Islet of Langerhans (tissue), 1 donor: ENCODE measurements at regions not wholly inside any gene's neighbourhood (a gene's known extent, or its start where the extent isn't known, plus 50 kb on each side); places are given as distances from the start of the nearest gene placed in this dataset.
"Not testable (repeated sequence)": the region's sequence is repeated elsewhere in the genome, so short reads cannot be mapped to it uniquely, and the experiment has no call there.

Experiments used
- FAIRE-seq: peaks from one replicate; lab custom pipeline; 2011; peaks lifted over from hg19 to GRCh38; lab: Jason Lieb, UNC

GRCh38 chrY:11769937-11770336, 931.1 kb upstream of the USP9Y start:
- no peak for FAIRE-seq

- FAIRE-seq = peak; percentile 21
Observed at GRCh38 chrY:11779743-11780142, 921.3 kb upstream of the USP9Y start.

DNA sequence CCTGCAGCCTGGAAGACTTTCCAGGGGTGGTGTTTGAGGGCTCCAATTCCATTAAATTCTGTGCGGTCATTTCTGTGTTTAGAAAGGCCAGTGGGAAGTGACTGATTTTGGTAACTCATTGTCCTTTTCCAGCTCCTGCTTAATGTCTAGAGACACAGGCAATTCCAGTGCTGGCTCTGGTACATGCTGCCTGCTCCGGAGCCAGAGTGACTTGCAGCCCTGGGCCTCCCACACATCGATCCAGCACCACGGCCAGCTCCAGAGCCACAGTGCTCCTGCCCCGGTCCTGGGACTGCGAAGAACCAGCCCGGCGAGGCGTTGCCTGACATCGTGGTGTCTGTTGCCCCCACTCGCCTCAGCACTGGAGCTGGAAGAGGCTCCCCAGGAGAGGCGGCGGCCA, 912.0 kb upstream of the USP9Y start:
- not testable (repeated sequence) for FAIRE-seq

DNA sequence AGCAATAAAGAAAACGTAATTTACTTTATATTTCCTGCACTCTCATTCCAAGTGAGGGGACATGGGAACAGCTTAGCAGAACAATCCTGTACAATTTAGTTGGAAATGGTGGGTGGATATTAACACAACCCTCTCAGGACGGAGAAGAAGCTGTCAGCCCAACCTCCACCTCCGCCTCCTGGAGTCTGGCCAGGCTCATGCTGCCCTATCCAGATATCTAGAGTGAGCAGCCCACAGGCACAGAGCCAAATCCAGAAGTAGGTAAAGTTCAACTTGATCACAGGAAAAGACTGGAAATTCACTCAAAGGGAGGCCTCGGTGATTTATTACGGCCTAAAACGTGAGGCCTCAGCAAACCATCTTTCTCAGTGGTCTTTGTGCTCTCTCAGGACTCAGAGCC, 877.3 kb upstream of the USP9Y start:
- FAIRE-seq = not testable (repeated sequence)

DNA sequence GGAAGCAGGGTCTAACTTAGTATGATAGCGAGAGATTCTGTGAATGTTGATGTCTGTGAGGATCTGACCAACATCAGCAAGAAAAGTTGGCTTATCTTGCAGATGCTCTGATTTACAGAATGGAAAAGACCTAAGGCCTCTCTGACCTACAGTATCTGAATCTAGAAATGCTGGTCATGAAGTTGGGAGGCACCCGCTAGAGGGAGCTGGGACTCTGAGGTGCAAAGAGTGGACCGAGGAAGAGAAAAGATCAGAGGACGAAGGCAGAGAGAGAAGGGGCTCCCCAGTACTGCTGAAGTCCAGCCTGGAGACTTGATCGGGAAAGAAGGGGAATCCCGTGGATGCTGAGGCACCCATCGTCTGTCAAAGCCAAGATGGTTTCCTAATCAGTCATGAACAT, 866.8 kb upstream of the USP9Y start:
- not testable (repeated sequence) for FAIRE-seq
